Neural cell (in vitro differentiated cells): ENCODE measurements at regions not wholly inside any gene's neighbourhood (a gene's known extent, or its start where the extent isn't known, plus 50 kb on each side); places are given as distances from the start of the nearest gene placed in this dataset.

Experiments used
- EP300 ChIP-seq: fragments of 450-650 bp; conservative IDR thresholded peaks from 2 replicates; pipeline ENCODE4 v1.6.1; 2014; ENCODE audit warnings: antibody characterized with exemption, mild to moderate bottlenecking, moderate library complexity; ENCODE audit not compliant: poor library complexity, severe bottlenecking
- EZH2 ChIP-seq: fragments of 200-600, 300-800 bp; shearing (Covaris generic), sonication (generic); IDR thresholded peaks from 2 replicates; pipeline ENCODE4 v1.6.1; 2014; ENCODE audit warnings: antibody characterized with exemption, low read length, borderline replicate concordance, mild to moderate bottlenecking; ENCODE audit not compliant: insufficient read depth, poor library complexity, severe bottlenecking
- MXI1 ChIP-seq: fragments of 450-650 bp; conservative IDR thresholded peaks from 2 replicates; pipeline ENCODE4 v1.6.1; 2014; ENCODE audit warnings: antibody characterized with exemption, mild to moderate bottlenecking; ENCODE audit not compliant: poor library complexity, severe bottlenecking
- POLR2AphosphoS5 ChIP-seq: IDR thresholded peaks from 2 replicates; pipeline ENCODE4 v1.6.1; 2012
- TF ChIP-seq, protein P1 (sequence below): fragments of 450-650 bp; IDR thresholded peaks from 2 replicates; pipeline ENCODE4 v1.5.1; 2014; ENCODE audit warnings: antibody characterized with exemption, mild to moderate bottlenecking, moderate library complexity; ENCODE audit not compliant: poor library complexity, severe bottlenecking

DNA sequence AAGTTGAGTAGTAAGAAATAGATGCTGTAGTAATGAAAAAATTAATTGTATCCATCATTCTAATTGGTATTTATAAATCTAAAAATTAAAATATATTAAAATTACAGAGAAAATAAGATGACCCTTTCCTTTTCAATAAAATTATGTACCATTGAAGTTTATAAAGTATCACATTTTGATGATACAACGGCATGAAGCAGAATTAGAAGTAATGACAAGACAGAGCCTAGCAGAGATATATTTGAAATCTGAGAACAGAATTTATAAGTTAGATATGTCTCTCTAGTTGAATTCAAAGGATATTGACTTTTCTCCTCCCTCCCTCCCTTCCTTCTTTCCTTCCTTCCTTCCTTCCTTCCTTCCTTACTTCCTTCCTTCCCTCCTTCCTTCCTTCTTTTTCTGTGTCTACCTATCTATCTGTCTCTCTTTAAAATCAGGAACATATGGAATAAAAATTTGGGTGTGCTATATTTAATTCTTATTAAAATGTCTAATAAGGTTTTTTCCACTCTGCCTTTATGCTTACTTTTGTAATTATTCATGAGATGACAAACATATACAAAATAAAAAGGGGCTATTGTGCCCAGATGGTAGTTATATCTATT, 258.5 kb upstream of the CD180 start:
- TF ChIP-seq POLR2AphosphoS5, result no peak
- TF ChIP-seq, protein P1, sequence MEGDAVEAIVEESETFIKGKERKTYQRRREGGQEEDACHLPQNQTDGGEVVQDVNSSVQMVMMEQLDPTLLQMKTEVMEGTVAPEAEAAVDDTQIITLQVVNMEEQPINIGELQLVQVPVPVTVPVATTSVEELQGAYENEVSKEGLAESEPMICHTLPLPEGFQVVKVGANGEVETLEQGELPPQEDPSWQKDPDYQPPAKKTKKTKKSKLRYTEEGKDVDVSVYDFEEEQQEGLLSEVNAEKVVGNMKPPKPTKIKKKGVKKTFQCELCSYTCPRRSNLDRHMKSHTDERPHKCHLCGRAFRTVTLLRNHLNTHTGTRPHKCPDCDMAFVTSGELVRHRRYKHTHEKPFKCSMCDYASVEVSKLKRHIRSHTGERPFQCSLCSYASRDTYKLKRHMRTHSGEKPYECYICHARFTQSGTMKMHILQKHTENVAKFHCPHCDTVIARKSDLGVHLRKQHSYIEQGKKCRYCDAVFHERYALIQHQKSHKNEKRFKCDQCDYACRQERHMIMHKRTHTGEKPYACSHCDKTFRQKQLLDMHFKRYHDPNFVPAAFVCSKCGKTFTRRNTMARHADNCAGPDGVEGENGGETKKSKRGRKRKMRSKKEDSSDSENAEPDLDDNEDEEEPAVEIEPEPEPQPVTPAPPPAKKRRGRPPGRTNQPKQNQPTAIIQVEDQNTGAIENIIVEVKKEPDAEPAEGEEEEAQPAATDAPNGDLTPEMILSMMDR, result no peak
- no peak for TF ChIP-seq EP300
- no peak for TF ChIP-seq EZH2
- no peak for TF ChIP-seq MXI1
